ENCODE measurements at regions not wholly inside any gene's neighbourhood (a gene's known extent, or its start where the extent isn't known, plus 50 kb on each side); places are given as distances from the start of the nearest gene placed in this dataset.

DNA sequence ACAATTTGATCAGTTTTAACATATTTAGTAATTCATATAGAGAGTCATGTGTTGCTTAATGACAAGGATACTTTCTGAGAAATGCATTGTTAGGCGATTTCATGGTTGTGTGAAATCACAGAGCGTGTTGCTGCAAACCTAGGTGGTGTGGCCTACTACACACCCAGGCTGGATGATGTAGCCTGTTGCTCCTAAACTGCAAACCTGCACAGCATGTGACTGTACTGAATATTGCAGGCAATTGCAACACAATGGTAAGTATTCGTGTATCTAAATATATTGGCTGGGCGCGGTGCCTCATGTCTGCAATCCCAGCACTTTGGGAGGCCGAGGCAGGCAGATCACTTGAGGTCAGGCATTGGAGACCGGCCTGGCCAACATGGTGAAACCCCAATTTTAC is 73.7 kb upstream of the BAIAP2L1 start:
- TF ChIP-seq CTCF (IDR thresholded peaks at IDR 0.05) = no peak
- no peak for TF ChIP-seq POLR2A (IDR thresholded peaks at IDR 0.05)
